SU-DHL-6 (cell line): ENCODE measurements at regions not wholly inside any gene's neighbourhood (a gene's known extent, or its start where the extent isn't known, plus 50 kb on each side); places are given as distances from the start of the nearest gene placed in this dataset.

ENCODE experiments used
- H2AFZ ChIP-seq: fragments of 200-600 bp; sonication (generic); 2 replicates; pipeline ENCODE4 v1.6.1; 2014; ENCODE audit warnings: low read depth, mild to moderate bottlenecking, moderate library complexity, mixed read lengths, antibody characterized with exemption, low read length; ENCODE audit not compliant: severe bottlenecking
- H3F3A ChIP-seq: fragments of 200-600 bp; shearing (Covaris generic); 2 replicates; pipeline ENCODE4 v1.6.0; 2016; ENCODE audit warnings: antibody characterized with exemption, mild to moderate bottlenecking; ENCODE audit not compliant: insufficient read depth
- H3K27ac ChIP-seq: fragments of 200-600 bp; sonication (generic); 2 replicates; pipeline ENCODE4 v1.5.1; 2016; ENCODE audit warnings: low read depth, mild to moderate bottlenecking, low read length, moderate library complexity, mixed read lengths
- H3K27me3 ChIP-seq: fragments of 200-600 bp; sonication (generic), shearing (Covaris generic); 2 replicates; pipeline ENCODE4 v1.6.0; 2014; ENCODE audit warnings: mild to moderate bottlenecking, low read length
- H3K36me3 ChIP-seq: fragments of 200-600 bp; sonication (generic); 2 replicates; pipeline ENCODE4 v1.6.1; 2014; ENCODE audit warnings: mild to moderate bottlenecking, low read length, mixed read lengths
- H3K4me2 ChIP-seq: fragments of 300-600, 200-600 bp; shearing (Covaris generic), sonication (generic); 2 replicates; pipeline ENCODE4 v1.6.0; 2014; ENCODE audit warnings: low read length, low read depth, mild to moderate bottlenecking; ENCODE audit not compliant: poor library complexity, severe bottlenecking
- H3K4me3 ChIP-seq: fragments of 200-600 bp; sonication (generic); 2 replicates; pipeline ENCODE4 v1.5.1; 2014; ENCODE audit warnings: antibody characterized with exemption, low read length, mild to moderate bottlenecking, mixed read lengths; ENCODE audit not compliant: insufficient read depth, poor library complexity, severe bottlenecking
- H3K79me2 ChIP-seq: fragments of 200-600 bp; sonication (generic); 2 replicates; pipeline ENCODE4 v1.6.1; 2014; ENCODE audit warnings: mild to moderate bottlenecking, low read length, moderate library complexity; ENCODE audit not compliant: insufficient read depth
- H3K9ac ChIP-seq: fragments of 200-600 bp; sonication (generic); 2 replicates; pipeline ENCODE4 v1.7.0; 2014; ENCODE audit warnings: mild to moderate bottlenecking, low read length
- H3K9me2 ChIP-seq: fragments of 200-600 bp; sonication (generic); replicated peaks from 2 replicates; pipeline ENCODE4 v1.6.1; 2014; ENCODE audit warnings: low read length; ENCODE audit not compliant: insufficient read depth
- H3K9me3 ChIP-seq: fragments of 200-600 bp; sonication (generic); 2 replicates; pipeline ENCODE4 v1.6.1; 2014; ENCODE audit warnings: low read length, mixed read lengths; ENCODE audit not compliant: insufficient read depth
- H4K20me1 ChIP-seq: fragments of 200-600 bp; sonication (generic); 2 replicates; pipeline ENCODE4 v1.6.1; 2014; ENCODE audit warnings: low read depth, mild to moderate bottlenecking, antibody characterized with exemption, low read length, moderate library complexity, mixed read lengths
- EZH2phosphoT487 ChIP-seq: fragments of 200-600 bp; sonication (generic), shearing (Covaris generic); conservative IDR thresholded peaks from 2 replicates; pipeline ENCODE4 v1.6.1; 2018; ENCODE audit warnings: mild to moderate bottlenecking, antibody characterized with exemption, low read length, moderate library complexity, mixed read lengths
- TF ChIP-seq, protein P1 (sequence below): fragments of 200-600 bp; sonication (generic); IDR thresholded peaks from one replicate; pipeline ENCODE4 v1.5.1; 2017; ENCODE audit warnings: antibody characterized with exemption, mild to moderate bottlenecking, low read length, moderate library complexity; ENCODE audit not compliant: insufficient read depth, poor library complexity, severe bottlenecking

DNA sequence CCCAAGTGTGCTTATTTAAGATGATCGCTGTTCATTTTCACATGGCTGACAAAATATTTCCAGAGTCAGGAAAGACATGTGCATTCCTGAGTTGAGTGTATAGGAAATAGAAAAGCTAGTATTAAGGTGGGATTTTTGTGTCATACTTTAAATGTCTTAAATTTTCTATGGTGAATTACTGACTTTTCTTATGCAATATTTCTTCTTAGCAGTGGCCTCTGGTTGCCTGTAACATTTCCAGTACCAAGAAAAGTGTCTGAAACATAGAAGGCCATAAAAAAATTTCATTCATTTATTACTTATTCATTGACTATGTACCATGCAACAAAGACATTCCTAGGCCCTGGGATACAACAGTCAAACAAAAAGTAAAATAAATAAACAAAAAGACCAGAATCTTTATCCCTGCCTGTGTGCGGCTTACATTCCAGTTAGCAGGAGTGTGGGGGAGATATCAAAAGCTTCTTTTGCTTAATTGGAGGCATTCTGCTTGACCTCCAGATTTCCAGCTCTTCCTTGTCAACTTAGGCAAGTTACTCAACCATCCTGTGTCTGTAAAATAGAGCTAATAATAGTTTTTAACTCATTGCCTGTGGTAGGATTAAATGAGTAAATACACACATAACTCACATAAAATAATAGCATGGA lies 216.3 kb upstream of the FLRT2 start:
- TF ChIP-seq, protein P1, sequence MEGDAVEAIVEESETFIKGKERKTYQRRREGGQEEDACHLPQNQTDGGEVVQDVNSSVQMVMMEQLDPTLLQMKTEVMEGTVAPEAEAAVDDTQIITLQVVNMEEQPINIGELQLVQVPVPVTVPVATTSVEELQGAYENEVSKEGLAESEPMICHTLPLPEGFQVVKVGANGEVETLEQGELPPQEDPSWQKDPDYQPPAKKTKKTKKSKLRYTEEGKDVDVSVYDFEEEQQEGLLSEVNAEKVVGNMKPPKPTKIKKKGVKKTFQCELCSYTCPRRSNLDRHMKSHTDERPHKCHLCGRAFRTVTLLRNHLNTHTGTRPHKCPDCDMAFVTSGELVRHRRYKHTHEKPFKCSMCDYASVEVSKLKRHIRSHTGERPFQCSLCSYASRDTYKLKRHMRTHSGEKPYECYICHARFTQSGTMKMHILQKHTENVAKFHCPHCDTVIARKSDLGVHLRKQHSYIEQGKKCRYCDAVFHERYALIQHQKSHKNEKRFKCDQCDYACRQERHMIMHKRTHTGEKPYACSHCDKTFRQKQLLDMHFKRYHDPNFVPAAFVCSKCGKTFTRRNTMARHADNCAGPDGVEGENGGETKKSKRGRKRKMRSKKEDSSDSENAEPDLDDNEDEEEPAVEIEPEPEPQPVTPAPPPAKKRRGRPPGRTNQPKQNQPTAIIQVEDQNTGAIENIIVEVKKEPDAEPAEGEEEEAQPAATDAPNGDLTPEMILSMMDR = no peak
- TF ChIP-seq EZH2phosphoT487 = no peak
- no peaks in the 10 kb centered on the region for H3K79me2 ChIP-seq
- no peak overlapping the region for H3K27ac ChIP-seq

DNA sequence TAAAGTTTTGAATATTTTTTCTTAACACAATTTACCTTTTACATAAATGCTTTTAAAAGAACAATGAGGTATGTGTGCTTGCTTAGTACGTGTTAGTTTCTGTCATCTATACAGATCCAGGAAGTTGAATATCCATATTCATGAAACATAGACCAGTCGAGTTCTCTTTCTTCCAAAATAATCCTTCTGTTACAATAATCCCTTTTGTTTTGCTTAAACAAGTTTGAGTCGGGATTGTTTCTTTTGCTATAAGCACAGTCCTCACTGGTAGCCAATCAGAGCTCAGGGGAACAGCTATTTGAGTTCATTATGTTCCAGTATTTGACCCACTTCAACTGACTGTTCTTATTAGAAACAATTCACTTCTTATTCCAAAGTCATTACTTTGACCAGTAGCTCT lies 214.7 kb upstream of the FLRT2 start:
- H3K79me2 ChIP-seq = no peaks in the 10 kb centered on the region
- TF ChIP-seq, protein P1 = no peak
- H3F3A ChIP-seq = no peaks in the 10 kb centered on the region
- no peak overlapping the region for H3K27ac ChIP-seq
- no peak overlapping the region for H3K9ac ChIP-seq
- H4K20me1 ChIP-seq = no peaks in the 10 kb centered on the region
- H3K9me2 ChIP-seq = no peaks in the 10 kb centered on the region
- no peaks in the 10 kb centered on the region for H3K27me3 ChIP-seq
- no peak overlapping the region for H3K4me2 ChIP-seq
- no peak overlapping the region for H2AFZ ChIP-seq
- no peaks in the 10 kb centered on the region for H3K9me3 ChIP-seq
- H3K4me3 ChIP-seq = no peak overlapping the region
- no peaks in the 10 kb centered on the region for H3K36me3 ChIP-seq

More for the DNA sequence above, 216.3 kb upstream of the FLRT2 start:
- H2AFZ ChIP-seq = no peak overlapping the region
- H3K9me2 ChIP-seq = no peaks in the 10 kb centered on the region
- H4K20me1 ChIP-seq = no peaks in the 10 kb centered on the region
- no peaks in the 10 kb centered on the region for H3K36me3 ChIP-seq
- H3K4me3 ChIP-seq = no peak overlapping the region
- no peak overlapping the region for H3K4me2 ChIP-seq
- H3F3A ChIP-seq = no peaks in the 10 kb centered on the region
- H3K9me3 ChIP-seq = no peaks in the 10 kb centered on the region
- no peak overlapping the region for H3K9ac ChIP-seq
- no peaks in the 10 kb centered on the region for H3K27me3 ChIP-seq

DNA sequence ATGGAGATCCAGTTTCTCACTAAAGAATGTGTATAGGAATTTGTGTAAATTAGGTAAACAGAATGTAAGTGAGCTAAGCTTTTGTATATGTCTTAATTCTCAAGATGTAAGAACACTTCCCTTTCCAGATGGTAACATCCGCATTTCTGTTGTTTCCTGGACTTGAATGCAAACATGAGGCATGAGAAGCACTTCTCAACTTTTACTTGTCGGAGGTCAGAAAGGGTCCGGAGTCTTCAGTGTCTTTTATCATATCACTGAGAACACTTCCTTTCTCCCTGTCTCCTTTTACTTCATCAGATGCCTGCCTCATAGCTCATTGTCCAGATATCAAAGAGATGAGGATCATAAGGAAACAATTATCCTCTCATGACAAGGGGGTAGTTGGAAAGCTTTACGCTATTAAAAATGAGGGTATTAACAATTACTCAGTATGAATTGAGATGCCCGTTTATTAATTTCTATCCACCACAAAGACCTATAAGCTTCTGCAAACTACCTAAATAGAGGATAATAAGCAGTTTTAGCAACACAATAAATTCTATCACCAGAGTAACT lies 214.1 kb upstream of the FLRT2 start:
- H3K27ac ChIP-seq = no peak overlapping the region
- H3K27me3 ChIP-seq = no peaks in the 10 kb centered on the region
- H4K20me1 ChIP-seq = no peaks in the 10 kb centered on the region
- no peaks in the 10 kb centered on the region for H3K9me2 ChIP-seq
- H3K9ac ChIP-seq = no peak overlapping the region
- H3K36me3 ChIP-seq = no peaks in the 10 kb centered on the region
- no peaks in the 10 kb centered on the region for H3K79me2 ChIP-seq
- no peaks in the 10 kb centered on the region for H3F3A ChIP-seq
- no peak overlapping the region for H2AFZ ChIP-seq
- TF ChIP-seq, protein P1 = no peak
- no peak for TF ChIP-seq EZH2phosphoT487
- H3K4me3 ChIP-seq = no peak overlapping the region
- no peak overlapping the region for H3K4me2 ChIP-seq
- no peaks in the 10 kb centered on the region for H3K9me3 ChIP-seq
